ENCODE measurements at regions not wholly inside any gene's neighbourhood (a gene's known extent, or its start where the extent isn't known, plus 50 kb on each side); places are given as distances from the start of the nearest gene placed in this dataset.

DNA sequence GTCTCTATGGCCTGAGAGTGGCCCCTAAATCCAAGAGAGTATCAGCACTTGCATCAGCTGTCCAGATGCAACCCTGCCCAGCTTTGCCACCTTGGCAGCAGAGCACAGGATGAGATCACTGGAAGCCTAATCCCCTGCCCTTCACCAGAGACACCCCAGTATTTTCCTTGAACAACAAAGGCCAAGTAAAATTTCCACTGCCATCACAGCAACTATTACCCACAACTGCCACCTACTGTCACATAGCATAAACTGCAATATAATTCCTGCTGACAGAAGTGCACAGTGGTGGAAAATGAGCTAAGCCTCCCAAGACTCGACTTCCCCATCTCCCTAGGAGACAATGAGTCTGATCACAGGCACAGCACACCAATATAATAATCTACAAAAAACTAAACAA is 462.8 kb upstream of the ZWINT start:
- H3K9me3 Mint-ChIP-seq: peaks cover 11% of the 10 kb centered on the region
- H3K27me3 Mint-ChIP-seq: no peaks in the 10 kb centered on the region
- ChIA-PET CTCF (interaction anchor here (1.8 kb wide), 1 partner anchor 355 kb away, joined by 3 read pairs; no protein-coding TSS in a partner anchor), POLR2A (no interaction called here)
- intact Hi-C loops (cut with micrococcal nuclease): loop anchor here (2.0 kb wide), 1 partner anchor 1733 kb away; no protein-coding TSS in a partner anchor
- ATAC-seq (ENCODE audit: low read depth): no peak
- no peak for DNase-seq
- no peak for TF ChIP-seq CTCF (IDR thresholded peaks at IDR 0.05)
- no peaks in the 10 kb centered on the region for H3K4me1 Mint-ChIP-seq
- H3K4me3 Mint-ChIP-seq: no peak overlapping the region
- H3K36me3 Mint-ChIP-seq (ENCODE audit: low read depth): no peaks in the 10 kb centered on the region
- H3K27ac Mint-ChIP-seq: no peak overlapping the region

- POLR2A ChIA-PET: no interaction called here
- intact Hi-C loops (cut with micrococcal nuclease): no loop called here
These were observed 444.0 kb upstream of the ZWINT start for GRCh38 chr10:56805022-56805421.

DNA sequence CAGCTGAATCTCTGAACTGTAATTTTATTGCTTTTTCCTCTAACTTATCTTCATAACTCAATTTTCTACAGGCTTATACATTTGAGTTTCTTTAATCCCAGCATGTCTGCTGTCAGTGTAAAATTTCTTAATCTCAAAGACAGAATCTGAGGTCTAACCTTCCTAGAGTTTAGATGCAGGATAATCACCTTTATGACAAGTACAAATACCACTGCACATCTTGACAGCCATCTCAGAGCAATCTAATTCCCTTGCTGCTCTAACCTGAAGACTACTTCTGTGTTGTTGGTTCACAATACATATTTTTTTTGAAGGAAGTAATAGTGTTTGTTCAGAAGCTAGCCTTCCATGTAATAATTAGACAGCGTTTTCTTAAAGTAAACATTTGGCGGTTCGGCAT is 424.2 kb upstream of the ZWINT start:
- Mint-ChIP-seq H3K4me3 (no peak overlapping the region), H3K36me3 (ENCODE audit: low read depth) (no peaks in the 10 kb centered on the region), H3K27me3 (no peaks in the 10 kb centered on the region), H3K4me1 (no peaks in the 10 kb centered on the region), H3K27ac (no peak overlapping the region), H3K9me3 (peaks cover 2% of the 10 kb centered on the region)
- ATAC-seq (ENCODE audit: low read depth) (no peak), DNase-seq (no peak)
- intact Hi-C loops (cut with micrococcal nuclease): no loop called here
- CTCF ChIA-PET: no interaction called here
- TF ChIP-seq CTCF (IDR thresholded peaks at IDR 0.05): no peak
- POLR2A ChIA-PET: no interaction called here

More at GRCh38 chr10:56805022-56805421, 444.0 kb upstream of the ZWINT start:
- DNase-seq (no peak), ATAC-seq (ENCODE audit: low read depth) (no peak)
- Mint-ChIP-seq H3K36me3 (ENCODE audit: low read depth) (no peaks in the 10 kb centered on the region), H3K4me1 (no peaks in the 10 kb centered on the region), H3K9me3 (no peaks in the 10 kb centered on the region), H3K4me3 (no peak overlapping the region), H3K27ac (no peak overlapping the region), H3K27me3 (no peaks in the 10 kb centered on the region)
- CTCF ChIA-PET: no interaction called here
- no peak for TF ChIP-seq CTCF (IDR thresholded peaks at IDR 0.05)

DNA sequence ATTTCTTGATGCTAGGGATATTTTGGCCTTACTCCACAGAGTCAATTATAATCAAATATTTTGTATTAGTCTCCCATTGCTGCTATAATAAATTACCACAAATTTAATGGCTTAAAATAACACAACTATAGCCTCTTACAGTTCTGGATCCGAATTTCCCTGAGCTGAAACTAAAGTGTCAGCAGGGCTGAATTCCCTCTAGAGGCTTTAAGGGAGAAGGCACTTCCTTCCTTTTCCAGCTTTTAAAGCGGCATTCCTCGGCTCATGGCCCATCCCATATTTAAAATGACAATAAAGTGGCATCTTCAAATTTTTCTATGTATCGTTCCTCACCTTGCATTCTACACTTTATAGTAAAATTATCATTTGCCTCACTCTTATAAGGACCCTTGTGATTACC is 421.4 kb upstream of the ZWINT start:
- no peaks in the 10 kb centered on the region for H3K4me1 Mint-ChIP-seq
- ATAC-seq (ENCODE audit: low read depth) (no peak), DNase-seq (no peak)
- H3K4me3 Mint-ChIP-seq: no peak overlapping the region
- H3K9me3 Mint-ChIP-seq: peaks cover 2% of the 10 kb centered on the region
- no peaks in the 10 kb centered on the region for H3K27me3 Mint-ChIP-seq
- ChIA-PET POLR2A (no interaction called here), CTCF (no interaction called here)
- intact Hi-C loops (cut with micrococcal nuclease): no loop called here
- H3K36me3 Mint-ChIP-seq (ENCODE audit: low read depth): no peaks in the 10 kb centered on the region
- H3K27ac Mint-ChIP-seq: no peak overlapping the region
- TF ChIP-seq CTCF (IDR thresholded peaks at IDR 0.05): no peak

DNA sequence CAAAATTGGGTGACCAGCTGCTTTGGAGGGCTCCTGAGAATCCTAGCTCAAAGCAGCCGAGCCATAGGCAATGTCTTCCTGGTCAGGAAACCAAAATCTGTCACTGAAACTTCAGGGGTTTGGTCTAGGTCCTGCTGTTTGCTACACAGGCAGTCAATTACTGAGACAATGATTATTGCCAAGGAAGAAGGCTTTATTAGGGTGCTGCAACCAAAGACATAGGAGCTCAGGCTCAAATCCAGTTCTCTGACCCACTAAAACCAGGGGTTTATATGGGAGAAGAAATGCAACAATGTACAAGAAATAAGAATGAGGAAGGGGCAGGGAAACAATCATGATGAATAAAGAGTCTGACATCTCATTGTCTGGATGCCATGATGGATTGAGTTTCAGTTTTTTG is 410.3 kb upstream of the ZWINT start:
- H3K36me3 Mint-ChIP-seq (ENCODE audit: low read depth): no peaks in the 10 kb centered on the region
- H3K9me3 Mint-ChIP-seq: peaks cover 3% of the 10 kb centered on the region
- no peak for ATAC-seq (ENCODE audit: low read depth)
- ChIA-PET CTCF (no interaction called here), POLR2A (no interaction called here)
- no peaks in the 10 kb centered on the region for H3K27me3 Mint-ChIP-seq
- DNase-seq: no peak
- H3K4me3 Mint-ChIP-seq: no peak overlapping the region
- intact Hi-C loops (cut with micrococcal nuclease): no loop called here
- H3K27ac Mint-ChIP-seq: no peak overlapping the region
- H3K4me1 Mint-ChIP-seq: no peaks in the 10 kb centered on the region
- TF ChIP-seq CTCF (IDR thresholded peaks at IDR 0.05): no peak

All from activated B cell treated with CpG ODN at 0.5 μM for 24 hours (primary cell).